ENCODE measurements at regions not wholly inside any gene's neighbourhood (a gene's known extent, or its start where the extent isn't known, plus 50 kb on each side); places are given as distances from the start of the nearest gene placed in this dataset.
A peak's percentile ranks its signal among the peaks of the same experiment; 100 is the strongest.

GRCh38 chr2:67878743-67879142 lies 184.1 kb downstream of the C1D start:
- TF ChIP-seq, protein P1, sequence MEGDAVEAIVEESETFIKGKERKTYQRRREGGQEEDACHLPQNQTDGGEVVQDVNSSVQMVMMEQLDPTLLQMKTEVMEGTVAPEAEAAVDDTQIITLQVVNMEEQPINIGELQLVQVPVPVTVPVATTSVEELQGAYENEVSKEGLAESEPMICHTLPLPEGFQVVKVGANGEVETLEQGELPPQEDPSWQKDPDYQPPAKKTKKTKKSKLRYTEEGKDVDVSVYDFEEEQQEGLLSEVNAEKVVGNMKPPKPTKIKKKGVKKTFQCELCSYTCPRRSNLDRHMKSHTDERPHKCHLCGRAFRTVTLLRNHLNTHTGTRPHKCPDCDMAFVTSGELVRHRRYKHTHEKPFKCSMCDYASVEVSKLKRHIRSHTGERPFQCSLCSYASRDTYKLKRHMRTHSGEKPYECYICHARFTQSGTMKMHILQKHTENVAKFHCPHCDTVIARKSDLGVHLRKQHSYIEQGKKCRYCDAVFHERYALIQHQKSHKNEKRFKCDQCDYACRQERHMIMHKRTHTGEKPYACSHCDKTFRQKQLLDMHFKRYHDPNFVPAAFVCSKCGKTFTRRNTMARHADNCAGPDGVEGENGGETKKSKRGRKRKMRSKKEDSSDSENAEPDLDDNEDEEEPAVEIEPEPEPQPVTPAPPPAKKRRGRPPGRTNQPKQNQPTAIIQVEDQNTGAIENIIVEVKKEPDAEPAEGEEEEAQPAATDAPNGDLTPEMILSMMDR (IDR thresholded peaks at IDR 0.05; ENCODE audit: low read length, missing control alignments): no peak
- no peak overlapping the region for H3K4me3 ChIP-seq (replicated peaks; ENCODE audit: low read depth, low read length)
- no peak for DNase-seq (ENCODE audit: low read depth)

DNA sequence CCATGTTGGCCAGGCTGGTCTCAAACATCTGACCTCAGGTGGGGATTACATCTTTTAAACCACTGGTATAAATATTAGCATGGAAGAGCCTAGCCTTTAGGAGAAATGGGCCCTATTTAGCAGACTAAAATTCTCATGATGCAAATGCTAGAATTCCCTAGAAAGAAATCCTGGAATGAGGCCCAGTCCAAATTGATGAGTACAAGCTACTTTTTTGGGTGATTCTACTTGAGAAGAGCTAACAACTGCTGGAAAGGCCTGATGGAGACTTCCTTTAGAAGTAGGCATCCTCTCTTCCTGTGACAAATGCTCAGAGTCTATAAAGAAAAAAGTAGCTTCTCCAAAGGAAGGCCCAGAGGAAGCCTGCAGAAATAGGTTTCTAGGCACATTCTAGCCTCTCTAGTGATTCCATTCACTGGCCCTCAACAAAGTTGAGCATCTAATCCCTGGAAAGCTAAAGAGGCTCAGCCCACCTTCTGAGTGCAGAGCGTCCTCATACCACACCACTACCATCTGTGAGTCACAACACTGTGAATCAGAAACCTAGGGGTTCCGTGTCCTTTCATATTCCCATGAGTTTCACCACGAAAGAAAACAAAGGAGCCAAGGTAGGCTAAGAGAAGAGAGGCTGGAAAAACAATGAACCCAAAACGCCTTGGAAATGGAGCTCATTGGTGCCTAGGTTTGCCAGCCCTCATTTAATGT lies 183.1 kb downstream of the C1D start:
- H3K4me3 ChIP-seq (replicated peaks; ENCODE audit: low read depth, low read length): no peak overlapping the region
- TF ChIP-seq, protein P1 (IDR thresholded peaks at IDR 0.05; ENCODE audit: low read length, missing control alignments): no peak
- peak; percentile 29 for DNase-seq (ENCODE audit: low read depth)

DNA sequence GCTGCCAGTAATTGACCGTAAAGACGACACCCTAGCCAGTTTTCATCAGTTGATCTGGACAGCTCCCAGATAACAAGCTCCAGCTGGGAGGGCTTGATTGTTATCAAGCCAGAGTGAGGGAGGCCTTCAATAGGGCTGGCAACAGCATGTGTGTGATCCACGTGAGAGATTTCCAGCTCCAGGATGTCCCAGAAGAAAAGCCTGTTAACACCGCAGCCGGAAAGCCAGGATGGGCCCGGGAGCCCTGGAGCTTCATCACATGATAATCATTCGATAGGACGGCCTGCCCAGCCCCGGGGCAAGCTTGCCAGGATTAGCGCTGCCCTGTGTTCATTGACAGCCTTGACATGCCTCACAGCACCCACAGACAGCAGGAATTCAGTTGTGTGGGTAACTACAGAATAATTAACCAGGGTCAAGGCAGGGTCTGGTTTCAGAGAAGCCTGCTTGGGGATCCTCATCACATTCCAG lies 182.5 kb downstream of the C1D start:
- DNase-seq (ENCODE audit: low read depth): no peak
- TF ChIP-seq, protein P1 (IDR thresholded peaks at IDR 0.05; ENCODE audit: low read length, missing control alignments): no peak
- H3K4me3 ChIP-seq (replicated peaks; ENCODE audit: low read depth, low read length): no peak overlapping the region

DNA sequence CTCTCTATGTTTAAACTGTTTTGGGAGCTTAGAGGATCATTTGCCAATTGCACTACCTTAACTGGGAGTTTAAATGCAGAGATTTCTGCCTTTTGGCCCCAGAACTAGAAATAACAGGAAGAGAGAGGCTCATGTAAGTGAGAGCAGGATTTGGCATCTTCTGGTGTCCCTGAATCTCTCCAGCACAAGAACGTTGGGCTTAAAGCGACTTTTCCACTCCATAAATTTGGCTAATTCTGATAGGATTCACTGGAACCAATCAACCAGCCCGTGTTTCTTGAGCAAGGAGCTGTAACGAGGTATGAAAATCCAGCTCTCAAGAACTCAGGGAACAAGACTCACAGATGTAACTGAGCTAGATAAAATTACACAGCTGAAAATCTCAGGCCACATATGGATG lies 181.0 kb downstream of the C1D start:
- no peak for DNase-seq (ENCODE audit: low read depth)
- TF ChIP-seq, protein P1 (IDR thresholded peaks at IDR 0.05; ENCODE audit: low read length, missing control alignments): no peak
- H3K4me3 ChIP-seq (replicated peaks; ENCODE audit: low read depth, low read length): no peak overlapping the region

- DNase-seq (ENCODE audit: low read depth): no peak
- TF ChIP-seq, protein P1 (IDR thresholded peaks at IDR 0.05; ENCODE audit: low read length, missing control alignments): no peak
- H3K4me3 ChIP-seq (replicated peaks; ENCODE audit: low read depth, low read length): no peak overlapping the region
Observed at GRCh38 chr2:67883316-67884087, 179.3 kb downstream of the C1D start.

DNA sequence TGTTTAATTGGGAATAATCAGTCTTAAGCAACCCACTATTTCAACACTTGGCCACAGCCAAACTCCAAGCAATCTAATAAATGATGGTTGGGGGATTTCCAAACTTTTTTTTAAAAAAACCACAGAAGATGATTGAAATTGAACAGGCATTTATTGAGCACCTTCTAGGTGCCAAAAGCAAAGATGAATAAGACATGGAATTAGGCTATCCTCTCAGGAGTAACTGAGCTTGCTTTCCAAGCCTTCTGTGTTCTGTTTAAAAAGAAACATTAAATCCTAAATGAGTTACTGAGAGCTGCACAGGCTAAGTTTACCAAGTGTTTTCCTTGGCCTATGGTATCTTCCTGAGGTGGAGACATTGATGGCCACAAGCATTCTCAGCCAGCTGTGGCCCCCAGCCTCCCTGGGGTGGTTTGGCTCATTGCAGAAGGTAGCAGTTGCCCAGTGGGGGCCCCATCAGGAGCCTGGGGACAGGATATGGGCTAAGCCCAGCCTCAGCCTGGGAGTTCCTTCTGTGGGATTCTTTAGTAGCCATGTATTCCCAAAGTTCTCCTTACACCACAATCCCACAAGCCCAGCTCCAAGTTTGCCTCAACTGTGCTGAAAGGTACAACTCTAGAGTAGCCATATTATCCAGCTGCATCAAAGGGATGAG lies 174.3 kb downstream of the C1D start:
- DNase-seq (ENCODE audit: low read depth): no peak
- H3K4me3 ChIP-seq (replicated peaks; ENCODE audit: low read depth, low read length): no peak overlapping the region
- TF ChIP-seq, protein P1 (IDR thresholded peaks at IDR 0.05; ENCODE audit: low read length, missing control alignments): no peak
